ENCODE measurements at regions not wholly inside any gene's neighbourhood (a gene's known extent, or its start where the extent isn't known, plus 50 kb on each side); places are given as distances from the start of the nearest gene placed in this dataset.

DNA sequence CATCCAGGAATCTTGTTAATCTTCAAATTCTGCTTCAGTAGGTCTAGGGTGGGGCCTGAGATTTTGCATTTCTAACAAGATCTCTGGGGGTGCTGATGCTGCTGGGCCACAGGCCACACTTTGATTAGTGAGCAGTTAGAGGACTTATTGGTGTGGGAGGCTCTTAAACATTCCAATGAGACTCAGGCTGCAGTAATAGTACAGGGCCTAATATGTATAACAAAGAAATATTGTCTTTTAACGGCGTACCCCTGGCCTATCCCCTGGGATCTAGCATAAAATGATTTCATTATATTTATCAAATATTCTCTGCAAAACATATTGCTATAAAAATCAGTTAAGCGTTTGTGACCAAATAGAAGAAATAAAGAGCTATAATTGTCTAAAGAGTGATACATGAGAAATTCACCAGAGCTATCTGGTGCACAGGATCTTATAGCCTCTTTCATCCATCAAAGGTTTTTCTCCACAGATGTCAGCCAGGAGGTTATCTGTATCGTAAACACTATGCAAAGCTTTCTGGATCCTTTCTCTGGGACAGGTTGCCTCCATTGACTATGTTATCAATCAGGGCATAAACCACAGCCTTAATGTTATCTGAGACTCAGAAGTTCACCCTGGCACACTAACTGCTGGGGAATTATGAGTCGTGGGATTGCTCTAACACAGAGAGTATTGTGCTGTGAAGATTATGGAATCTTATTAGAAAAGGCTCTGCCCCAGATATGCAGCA is 488.5 kb upstream of the MAP3K7 start:
- H3K27me3 ChIP-seq (ENCODE audit: insufficient read depth, low read depth) = no peaks in the 10 kb centered on the region
- no peak overlapping the region for H3K27ac ChIP-seq
- DNase-seq = no peak
- H3K4me2 ChIP-seq = no peak overlapping the region
- H4K20me1 ChIP-seq (ENCODE audit: insufficient read depth) = no peaks in the 10 kb centered on the region
- H2AFZ ChIP-seq = no peak overlapping the region
- ChIA-PET CTCF (no interaction called here), POLR2A (ENCODE audit: unreplicated experiment) (no interaction called here)
- no peaks in the 10 kb centered on the region for H3F3A ChIP-seq (ENCODE audit: insufficient read depth, low read depth)
- H3K36me3 ChIP-seq (ENCODE audit: low read depth) = no peaks in the 10 kb centered on the region
- intact Hi-C loops (cut with micrococcal nuclease; ENCODE audit: unreplicated experiment) = loop anchor here (10.0 kb wide), 1 partner anchor 221 kb away; no protein-coding TSS in a partner anchor
- no peaks in the 10 kb centered on the region for H3K4me1 ChIP-seq (replicated peaks; ENCODE audit: insufficient read depth)
- TF ChIP-seq, protein P1, sequence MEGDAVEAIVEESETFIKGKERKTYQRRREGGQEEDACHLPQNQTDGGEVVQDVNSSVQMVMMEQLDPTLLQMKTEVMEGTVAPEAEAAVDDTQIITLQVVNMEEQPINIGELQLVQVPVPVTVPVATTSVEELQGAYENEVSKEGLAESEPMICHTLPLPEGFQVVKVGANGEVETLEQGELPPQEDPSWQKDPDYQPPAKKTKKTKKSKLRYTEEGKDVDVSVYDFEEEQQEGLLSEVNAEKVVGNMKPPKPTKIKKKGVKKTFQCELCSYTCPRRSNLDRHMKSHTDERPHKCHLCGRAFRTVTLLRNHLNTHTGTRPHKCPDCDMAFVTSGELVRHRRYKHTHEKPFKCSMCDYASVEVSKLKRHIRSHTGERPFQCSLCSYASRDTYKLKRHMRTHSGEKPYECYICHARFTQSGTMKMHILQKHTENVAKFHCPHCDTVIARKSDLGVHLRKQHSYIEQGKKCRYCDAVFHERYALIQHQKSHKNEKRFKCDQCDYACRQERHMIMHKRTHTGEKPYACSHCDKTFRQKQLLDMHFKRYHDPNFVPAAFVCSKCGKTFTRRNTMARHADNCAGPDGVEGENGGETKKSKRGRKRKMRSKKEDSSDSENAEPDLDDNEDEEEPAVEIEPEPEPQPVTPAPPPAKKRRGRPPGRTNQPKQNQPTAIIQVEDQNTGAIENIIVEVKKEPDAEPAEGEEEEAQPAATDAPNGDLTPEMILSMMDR (conservative IDR thresholded peaks at IDR 0.05) = no peak
- TF ChIP-seq EZH2 (IDR thresholded peaks at IDR 0.05; ENCODE audit: low read depth) = no peak
- no TSS peak for BruUV-seq (replicated peaks)
- no peaks in the 10 kb centered on the region for H3K9me2 ChIP-seq (ENCODE audit: insufficient read depth)
- H3K4me3 ChIP-seq = no peak overlapping the region
- H3K79me2 ChIP-seq (ENCODE audit: low read depth) = no peaks in the 10 kb centered on the region
- no peaks in the 10 kb centered on the region for H3K9me3 ChIP-seq (ENCODE audit: insufficient read depth, low read depth)

DNA sequence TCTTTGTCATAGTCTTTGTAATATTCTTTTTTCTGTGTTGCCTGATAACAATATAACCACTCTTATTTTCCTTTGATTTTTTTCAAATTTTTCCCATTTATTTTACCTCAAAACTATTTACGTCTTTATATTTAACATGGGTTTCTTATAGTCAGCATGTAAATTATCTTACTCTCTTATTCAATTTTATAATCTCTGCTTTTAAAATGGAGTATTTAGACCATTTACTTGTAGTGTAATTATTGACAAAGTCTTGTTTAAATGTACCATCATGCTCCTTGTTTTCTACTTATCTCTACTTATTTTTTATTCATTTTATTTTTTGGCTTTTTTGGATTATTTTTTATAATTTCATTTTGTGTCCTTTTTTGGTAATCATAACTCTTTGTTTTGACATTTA is 476.5 kb upstream of the MAP3K7 start:
- Histone ChIP-seq H3K27ac (no peak overlapping the region), H3K9me3 (ENCODE audit: insufficient read depth, low read depth) (no peaks in the 10 kb centered on the region), H3K4me2 (no peak overlapping the region), H3K36me3 (ENCODE audit: low read depth) (no peaks in the 10 kb centered on the region), H3K4me1 (replicated peaks; ENCODE audit: insufficient read depth) (no peaks in the 10 kb centered on the region), H3K79me2 (ENCODE audit: low read depth) (no peaks in the 10 kb centered on the region), H3K27me3 (ENCODE audit: insufficient read depth, low read depth) (no peaks in the 10 kb centered on the region), H3K9me2 (ENCODE audit: insufficient read depth) (no peaks in the 10 kb centered on the region), H4K20me1 (ENCODE audit: insufficient read depth) (no peaks in the 10 kb centered on the region), H2AFZ (no peak overlapping the region), H3K4me3 (no peak overlapping the region), H3F3A (ENCODE audit: insufficient read depth, low read depth) (no peaks in the 10 kb centered on the region)
- no TSS peak for BruUV-seq (replicated peaks)
- CTCF ChIA-PET = no interaction called here
- intact Hi-C loops (cut with micrococcal nuclease; ENCODE audit: unreplicated experiment) = no loop called here
- no peak for DNase-seq
- no peak for TF ChIP-seq EZH2 (IDR thresholded peaks at IDR 0.05; ENCODE audit: low read depth)
- TF ChIP-seq, protein P1 (conservative IDR thresholded peaks at IDR 0.05) = no peak
- POLR2A ChIA-PET (ENCODE audit: unreplicated experiment) = no interaction called here

DNA sequence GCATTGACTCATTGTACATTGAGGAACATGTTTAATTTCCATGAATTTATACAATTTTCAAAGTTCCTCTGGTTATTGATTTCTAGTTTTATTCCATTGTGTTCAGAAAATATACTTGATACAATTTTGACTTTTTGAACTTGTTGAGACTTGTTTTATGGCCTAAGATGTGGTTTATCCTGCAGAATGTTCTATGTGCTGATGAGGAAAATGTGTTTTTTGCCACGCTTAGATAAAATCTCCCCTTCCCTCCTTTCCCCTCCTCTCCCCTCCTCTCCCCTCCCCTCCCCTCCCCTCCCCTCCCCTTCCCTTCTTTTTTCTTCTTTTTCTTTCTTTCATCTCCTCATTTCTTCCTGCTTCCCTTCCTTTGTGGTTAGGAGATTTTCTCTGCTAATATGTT is 470.8 kb upstream of the MAP3K7 start:
- Histone ChIP-seq H3K27me3 (ENCODE audit: insufficient read depth, low read depth) (no peaks in the 10 kb centered on the region), H3F3A (ENCODE audit: insufficient read depth, low read depth) (no peaks in the 10 kb centered on the region), H3K4me2 (no peak overlapping the region), H2AFZ (no peak overlapping the region), H3K9me2 (ENCODE audit: insufficient read depth) (no peaks in the 10 kb centered on the region), H4K20me1 (ENCODE audit: insufficient read depth) (no peaks in the 10 kb centered on the region), H3K9me3 (ENCODE audit: insufficient read depth, low read depth) (no peaks in the 10 kb centered on the region), H3K4me1 (replicated peaks; ENCODE audit: insufficient read depth) (no peaks in the 10 kb centered on the region), H3K4me3 (no peak overlapping the region), H3K79me2 (ENCODE audit: low read depth) (no peaks in the 10 kb centered on the region), H3K27ac (no peak overlapping the region), H3K36me3 (ENCODE audit: low read depth) (no peaks in the 10 kb centered on the region)
- intact Hi-C loops (cut with micrococcal nuclease; ENCODE audit: unreplicated experiment) = no loop called here
- ChIA-PET CTCF (no interaction called here), POLR2A (ENCODE audit: unreplicated experiment) (no interaction called here)
- no peak for DNase-seq
- TF ChIP-seq, protein P1 (conservative IDR thresholded peaks at IDR 0.05) = no peak
- no peak for TF ChIP-seq EZH2 (IDR thresholded peaks at IDR 0.05; ENCODE audit: low read depth)
- BruUV-seq (replicated peaks) = no TSS peak
